Aorta (tissue), 5 donors: ENCODE measurements at regions not wholly inside any gene's neighbourhood (a gene's known extent, or its start where the extent isn't known, plus 50 kb on each side); places are given as distances from the start of the nearest gene placed in this dataset.

Source experiments
- ATAC-seq: fragments of 200-7000 bp; cut with Tn5 transposase; one replicate; pipeline ENCODE4 v1.9.1; 2022; ENCODE audit warnings: moderate library complexity; ENCODE audit not compliant: low FRiP score
- DNase-seq, 2 donors: peaks; one replicate each; pipeline ENCODE4 v3.0.0-alpha.2; 2020
- H3K27ac ChIP-seq, 2 donors: one replicate each; pipeline ENCODE4 v1.5.1; 2013; ENCODE audit warnings: low read length in 2 of 2, mild to moderate bottlenecking in 2 of 2, moderate library complexity in 2 of 2, control low read depth in 1 of 2, inconsistent platforms in 1 of 2, low read depth in 1 of 2
- H3K27me3 ChIP-seq, 2 donors: one replicate each; pipeline ENCODE4 v1.6.1; 2013; ENCODE audit warnings: control low read depth in 1 of 2, low read length in 1 of 2, mild to moderate bottlenecking in 1 of 2, moderate library complexity in 1 of 2; ENCODE audit not compliant: insufficient read depth in 2 of 2, control insufficient read depth in 1 of 2
- H3K36me3 ChIP-seq, 2 donors: one replicate each; pipeline ENCODE4 v1.6.1; 2013; ENCODE audit warnings: control low read depth in 1 of 2, low read length in 1 of 2, mild to moderate bottlenecking in 1 of 2; ENCODE audit not compliant: insufficient read depth in 2 of 2, control insufficient read depth in 1 of 2
- H3K4me1 ChIP-seq, 2 donors: one replicate each; pipeline ENCODE4 v1.6.1; 2013; ENCODE audit warnings: low read length in 2 of 2, control low read depth in 1 of 2, mild to moderate bottlenecking in 1 of 2, moderate library complexity in 1 of 2; ENCODE audit not compliant: insufficient read depth in 2 of 2, control insufficient read depth in 1 of 2
- H3K4me3 ChIP-seq, 2 donors: one replicate each; pipeline ENCODE4 v1.5.1; 2013; ENCODE audit warnings: low read length in 2 of 2, control low read depth in 1 of 2, mild to moderate bottlenecking in 1 of 2
- H3K9me3 ChIP-seq: one replicate; pipeline ENCODE4 v1.6.1; 2013; ENCODE audit warnings: mild to moderate bottlenecking, low read length; ENCODE audit not compliant: control insufficient read depth
- WGBS, 2 donors: extraction: QIAGEN DNeasy Blood & Tissue Kit; methylation state at CpG; one replicate each; pipeline ENCODE4 v1.1.7; 2013; 5-methylcytosine and 5-hydroxymethylcytosine counted together
- intact Hi-C, 2 donors: fragments of 100-400 bp; cut with DNase I; formaldehyde crosslinking; loops; one replicate each; pipeline versions ENCODE4 v1.14.2 to v1.15.0; 2022
- donor health status: healthy with polysubstance abuse.
- donor health status: Bipolar disorder and iron deficiency.
- donor health status: DM: no; HTN: no; CAD: no.
- donor health status: DM: no; HTN: no; CAD: no.
- donor health status: DM: yes; HTN: yes; CAD: no.

GRCh38 chr2:78201064-78201575 lies 678.9 kb upstream of the LRRTM4 start:
- H3K9me3 ChIP-seq, result no peaks in the 10 kb centered on the region
- H3K27me3 ChIP-seq, result no peaks in the 10 kb centered on the region
- 82% methylated on average over 2 of the region's 2 CpGs for WGBS, 2 donors
- no peaks in the 10 kb centered on the region for H3K36me3 ChIP-seq
- intact Hi-C loops, result no loop called here
- ATAC-seq, result no peak
- H3K4me3 ChIP-seq, result no peak overlapping the region
- H3K27ac ChIP-seq, result no peak overlapping the region
- DNase-seq, result no peak
- H3K4me1 ChIP-seq, result no peaks in the 10 kb centered on the region

GRCh38 chr2:78202366-78202765 lies 680.2 kb upstream of the LRRTM4 start:
- ATAC-seq (no peak), DNase-seq (no peak)
- H3K4me3 ChIP-seq, result no peak overlapping the region
- no peaks in the 10 kb centered on the region for H3K27me3 ChIP-seq
- intact Hi-C loops, result no loop called here
- WGBS, 2 donors, result 88 to 90% methylated on average over 3 of the region's 3 CpGs
- H3K9me3 ChIP-seq, result no peaks in the 10 kb centered on the region
- no peak overlapping the region for H3K27ac ChIP-seq
- no peaks in the 10 kb centered on the region for H3K36me3 ChIP-seq
- no peaks in the 10 kb centered on the region for H3K4me1 ChIP-seq

- Histone ChIP-seq H3K27ac (no peak overlapping the region), H3K36me3 (no peaks in the 10 kb centered on the region), H3K9me3 (no peaks in the 10 kb centered on the region), H3K27me3 (no peaks in the 10 kb centered on the region), H3K4me1 (no peaks in the 10 kb centered on the region), H3K4me3 (no peak overlapping the region)
- DNase-seq, result no peak
- no peak for ATAC-seq
- intact Hi-C loops, result no loop called here
- 79 to 89% methylated on average over 7 of the region's 7 CpGs for WGBS, 2 donors
Measured at GRCh38 chr2:78202986-78203670, 681.0 kb upstream of the LRRTM4 start.

GRCh38 chr2:78218066-78218465 lies 695.9 kb upstream of the LRRTM4 start:
- intact Hi-C loops, result no loop called here
- ATAC-seq (no peak), DNase-seq (no peak)
- Histone ChIP-seq H3K9me3 (no peaks in the 10 kb centered on the region), H3K27ac (no peak overlapping the region), H3K36me3 (no peaks in the 10 kb centered on the region), H3K4me1 (no peaks in the 10 kb centered on the region), H3K4me3 (no peak overlapping the region), H3K27me3 (no peaks in the 10 kb centered on the region)
- 76% methylated on average over 1 of the region's 1 CpG for WGBS, 2 donors

- Histone ChIP-seq H3K27ac (no peak overlapping the region), H3K9me3 (no peaks in the 10 kb centered on the region), H3K27me3 (no peaks in the 10 kb centered on the region), H3K36me3 (no peaks in the 10 kb centered on the region), H3K4me3 (no peak overlapping the region), H3K4me1 (no peaks in the 10 kb centered on the region)
- intact Hi-C loops, result loop anchor here in 1 of 2 donors (10.0 kb wide), 1 partner anchor 443 kb away; no protein-coding TSS in a partner anchor
- ATAC-seq (no peak), DNase-seq (no peak)
- 93 to 96% methylated on average over 1 of the region's 1 CpG for WGBS, 2 donors
Measured at GRCh38 chr2:78237704-78238103, 715.5 kb upstream of the LRRTM4 start.

GRCh38 chr2:78245394-78246135 lies 723.4 kb upstream of the LRRTM4 start:
- no peak for ATAC-seq

GRCh38 chr2:78251708-78252107 lies 729.5 kb upstream of the LRRTM4 start:
- 72 to 76% methylated on average over 1 of the region's 1 CpG for WGBS, 2 donors
- H3K27ac ChIP-seq, result no peak overlapping the region
- H3K4me1 ChIP-seq, result no peaks in the 10 kb centered on the region
- no peaks in the 10 kb centered on the region for H3K9me3 ChIP-seq
- no peaks in the 10 kb centered on the region for H3K36me3 ChIP-seq
- intact Hi-C loops, result no loop called here
- ATAC-seq (no peak), DNase-seq (no peak)
- no peaks in the 10 kb centered on the region for H3K27me3 ChIP-seq
- no peak overlapping the region for H3K4me3 ChIP-seq

More at GRCh38 chr2:78245394-78246135, 723.4 kb upstream of the LRRTM4 start:
- no peak overlapping the region for H3K4me3 ChIP-seq
- H3K36me3 ChIP-seq, result no peaks in the 10 kb centered on the region
- H3K27ac ChIP-seq, result no peak overlapping the region
- no peaks in the 10 kb centered on the region for H3K4me1 ChIP-seq
- H3K9me3 ChIP-seq, result no peaks in the 10 kb centered on the region
- 61 to 62% methylated on average over 4 of the region's 4 CpGs for WGBS, 2 donors
- no peak for DNase-seq
- intact Hi-C loops, result no loop called here
- no peaks in the 10 kb centered on the region for H3K27me3 ChIP-seq

- ATAC-seq (no peak), DNase-seq (no peak)
- intact Hi-C loops, result no loop called here
Measured at GRCh38 chr2:78260861-78261260, 738.7 kb upstream of the LRRTM4 start.

GRCh38 chr2:78261454-78261853 lies 739.3 kb upstream of the LRRTM4 start:
- Histone ChIP-seq H3K4me3 (no peak overlapping the region), H3K36me3 (no peaks in the 10 kb centered on the region), H3K9me3 (no peaks in the 10 kb centered on the region), H3K27me3 (no peaks in the 10 kb centered on the region), H3K27ac (no peak overlapping the region), H3K4me1 (no peaks in the 10 kb centered on the region)
- WGBS, 2 donors, result 83 to 87% methylated on average over 1 of the region's 1 CpG
- no peak for ATAC-seq
- intact Hi-C loops, result no loop called here
- DNase-seq, result no peak

More at GRCh38 chr2:78260861-78261260, 738.7 kb upstream of the LRRTM4 start:
- Histone ChIP-seq H3K4me3 (no peak overlapping the region), H3K36me3 (no peaks in the 10 kb centered on the region), H3K27ac (no peak overlapping the region), H3K27me3 (no peaks in the 10 kb centered on the region), H3K4me1 (no peaks in the 10 kb centered on the region), H3K9me3 (no peaks in the 10 kb centered on the region)
- WGBS, 2 donors, result 24 to 39% methylated on average over 2 of the region's 2 CpGs
